HCT116 (cell line): ENCODE measurements at regions not wholly inside any gene's neighbourhood (a gene's known extent, or its start where the extent isn't known, plus 50 kb on each side); places are given as distances from the start of the nearest gene placed in this dataset.

Experiments
- ATAC-seq: fragments of 200-7000 bp; cut with Tn5 transposase; 2 replicates; pipeline ENCODE4 v1.9.1; 2020; ENCODE audit warnings: mild to moderate bottlenecking, moderate library complexity
- BruUV-seq: library from RNA; stranded (reverse); fragments of 400-500 nt; replicated peaks from 2 replicates; lab custom pipeline; 2021; lab: Mats Ljungman, UMichigan
- CTCF ChIA-PET: fragments of 300-600 bp; sonication (Branson Sonifier 250); formaldehyde crosslinking; loops from one replicate; lab custom pipeline; 2021; ENCODE audit warnings: antibody characterized with exemption; lab: Charles Lee
- POLR2A ChIA-PET: fragments of 300-600, 350-600 bp; sonication (Branson Sonifier 250); formaldehyde crosslinking; loops from one replicate; lab custom pipeline; 2021; ENCODE audit warnings: antibody characterized with exemption; lab: Charles Lee
- RAD21 ChIA-PET, 2 experiments: fragments of 300-600 bp; sonication (Branson Sonifier 250); formaldehyde crosslinking; loops; one replicate each; lab custom pipeline; 2023; ENCODE audit warnings: low total read pairs in 2 of 2; ENCODE audit not compliant: uncharacterized antibody in 2 of 2, unreplicated experiment in 2 of 2, low non-redundant PET in 1 of 2; lab: Charles Lee
- DNase-seq: peaks from one replicate; pipeline ENCODE4 v3.0.0-alpha.2; 2010; ENCODE audit warnings: low read depth, low spot score
- H2AFZ ChIP-seq: fragments of 200-600 bp; shearing (Covaris generic), sonication (generic); 2 replicates; pipeline ENCODE4 v1.6.1; 2017; ENCODE audit warnings: low read depth, mixed run types, mixed read lengths, antibody characterized with exemption, low read length; ENCODE audit not compliant: poor library complexity, severe bottlenecking
- H3K27ac ChIP-seq: 2 replicates; pipeline ENCODE4 v1.5.1; 2012; ENCODE audit warnings: low read depth, low read length
- H3K27me3 ChIP-seq: fragments of 200-600 bp; sonication (generic); 2 replicates; pipeline ENCODE4 v1.6.1; 2016; ENCODE audit warnings: mixed run types, low read length, mixed read lengths; ENCODE audit not compliant: insufficient read depth
- H3K36me3 ChIP-seq, 2 experiments: fragments of 200-500 bp in 1 of 2; fragments of 200-600 bp in 1 of 2; sonication (Bioruptor generic) in 1 of 2; sonication (generic) in 1 of 2; 2 replicates each; pipeline versions ENCODE4 v1.5.1 to v1.6.1; 2014 to 2016; ENCODE audit warnings: low read length in 2 of 2, inconsistent platforms in 1 of 2, mixed read lengths in 1 of 2, mixed run types in 1 of 2; ENCODE audit not compliant: insufficient read depth in 2 of 2, control insufficient read depth in 1 of 2
- H3K4me1 ChIP-seq, 2 experiments: fragments of 200-600 bp in 1 of 2; sonication (generic) in 1 of 2; 2 replicates each; pipeline versions ENCODE4 v1.5.1 to v1.6.1; 2012 to 2017; ENCODE audit warnings: low read length in 2 of 2, inconsistent platforms in 1 of 2, mild to moderate bottlenecking in 1 of 2, mixed read lengths in 1 of 2, mixed run types in 1 of 2, moderate library complexity in 1 of 2; ENCODE audit not compliant: insufficient read depth in 2 of 2, control insufficient read depth in 1 of 2
- H3K4me2 ChIP-seq: fragments of 200-600 bp; sonication (generic); 2 replicates; pipeline ENCODE4 v1.6.1; 2017; ENCODE audit warnings: mixed run types, low read length, mixed read lengths
- H3K4me3 ChIP-seq, 2 experiments: fragments of 200-600 bp in 1 of 2; sonication (generic) in 1 of 2; replicated peaks in 1 of 2; 2 replicates each; pipeline ENCODE4 v1.5.1; 2011 to 2016; ENCODE audit warnings: low read length in 2 of 2, control low read depth in 1 of 2, low read depth in 1 of 2, mild to moderate bottlenecking in 1 of 2, mixed read lengths in 1 of 2, mixed run types in 1 of 2
- H3K79me2 ChIP-seq: fragments of 200-600 bp; sonication (generic); 2 replicates; pipeline ENCODE4 v1.6.1; 2017; ENCODE audit warnings: mild to moderate bottlenecking, mixed run types, low read length, moderate library complexity, mixed read lengths; ENCODE audit not compliant: insufficient read depth
- H3K9ac ChIP-seq: fragments of 200-600 bp; sonication (generic); 2 replicates; pipeline ENCODE4 v1.6.1; 2016; ENCODE audit warnings: low read length, mixed read lengths
- H3K9me2 ChIP-seq: fragments of 200-600 bp; sonication (generic), shearing (Covaris generic); 2 replicates; pipeline ENCODE4 v1.6.1; 2017; ENCODE audit warnings: mixed run types, mild to moderate bottlenecking, moderate library complexity; ENCODE audit not compliant: insufficient read depth
- H3K9me3 ChIP-seq, 2 experiments: fragments of 200-500 bp in 1 of 2; fragments of 200-600 bp in 1 of 2; sonication (Bioruptor generic) in 1 of 2; sonication (generic) in 1 of 2; 2 replicates each; pipeline ENCODE4 v1.6.1; 2014 to 2017; ENCODE audit warnings: low read length in 2 of 2, mixed read lengths in 2 of 2, inconsistent platforms in 1 of 2, low read depth in 1 of 2, mild to moderate bottlenecking in 1 of 2, mixed run types in 1 of 2, moderate library complexity in 1 of 2; ENCODE audit not compliant: control insufficient read depth in 1 of 2, insufficient read depth in 1 of 2
- H4K20me1 ChIP-seq: fragments of 200-600 bp; sonication (generic), shearing (Covaris generic); 2 replicates; pipeline ENCODE4 v1.6.1; 2017; ENCODE audit warnings: mixed run types, mild to moderate bottlenecking, moderate library complexity; ENCODE audit not compliant: insufficient read depth
- CBX3 ChIP-seq: IDR thresholded peaks from 2 replicates; pipeline ENCODE4 v1.6.1; 2012; ENCODE audit warnings: low read depth
- CEBPB ChIP-seq: IDR thresholded peaks from 2 replicates; pipeline ENCODE4 v1.6.1; 2012; ENCODE audit warnings: low read depth
- CTCF ChIP-seq, 3 experiments: fragments of 200-600 bp in 1 of 3; sonication (generic) in 1 of 3; IDR thresholded peaks in 2 of 3; conservative IDR thresholded peaks in 1 of 3; 2 replicates each; pipeline ENCODE4 v1.5.1; 2012 to 2017; ENCODE audit warnings: low read depth in 2 of 3, low read length in 2 of 3, antibody characterized with exemption in 1 of 3, borderline replicate concordance in 1 of 3, control low read depth in 1 of 3, mild to moderate bottlenecking in 1 of 3, mixed read lengths in 1 of 3, mixed run types in 1 of 3, moderate library complexity in 1 of 3; ENCODE audit not compliant: insufficient read depth in 1 of 3
- EGR1 ChIP-seq: IDR thresholded peaks from 2 replicates; pipeline ENCODE4 v1.6.1; 2012; ENCODE audit warnings: low read depth
- ELF1 ChIP-seq: IDR thresholded peaks from 2 replicates; pipeline ENCODE4 v1.6.1; 2012; ENCODE audit warnings: low read depth, borderline replicate concordance
- JUND ChIP-seq: IDR thresholded peaks from 2 replicates; pipeline ENCODE4 v1.6.1; 2012
- RAD21 ChIP-seq: IDR thresholded peaks from 2 replicates; pipeline ENCODE4 v1.6.1; 2012; ENCODE audit warnings: low read depth, mild to moderate bottlenecking
- SIN3A ChIP-seq: IDR thresholded peaks from 2 replicates; pipeline ENCODE4 v1.6.1; 2012; ENCODE audit warnings: low read depth
- SP1 ChIP-seq: IDR thresholded peaks from 2 replicates; pipeline ENCODE4 v1.6.1; 2012; ENCODE audit warnings: low read depth
- TCF7L2 ChIP-seq: IDR thresholded peaks from 2 replicates; pipeline ENCODE4 v1.7.0; 2011; ENCODE audit warnings: borderline replicate concordance, inconsistent platforms; ENCODE audit not compliant: insufficient read depth, insufficient read length; ENCODE audit errors: extremely low read depth
- YY1 ChIP-seq: IDR thresholded peaks from 2 replicates; pipeline ENCODE4 v1.6.1; 2011; ENCODE audit warnings: low read length, low read depth, moderate library complexity, mild to moderate bottlenecking; ENCODE audit not compliant: insufficient replicate concordance; ENCODE audit errors: extremely low read depth
- ZBTB33 ChIP-seq: IDR thresholded peaks from 2 replicates; pipeline ENCODE4 v1.6.1; 2011; ENCODE audit warnings: mild to moderate bottlenecking, low read length, moderate library complexity; ENCODE audit not compliant: insufficient replicate concordance; ENCODE audit errors: extremely low read depth
- ZFX ChIP-seq: fragments of 450-650 bp; IDR thresholded peaks from 2 replicates; pipeline ENCODE4 v1.6.1; 2017
- ZNF274 ChIP-seq: fragments of 200-500 bp; sonication (Bioruptor generic); IDR thresholded peaks from 2 replicates; pipeline ENCODE4 v1.6.1; 2014; ENCODE audit warnings: mild to moderate bottlenecking, low read depth, low read length, inconsistent platforms
- intact Hi-C: fragments of 100-400 bp; cut with micrococcal nuclease; formaldehyde crosslinking; loops from 2 replicates; pipeline ENCODE4 v1.10.0; 2022
- TF ChIP-seq, protein P1 (sequence below): IDR thresholded peaks from 2 replicates; pipeline ENCODE4 v1.6.1; 2012

DNA sequence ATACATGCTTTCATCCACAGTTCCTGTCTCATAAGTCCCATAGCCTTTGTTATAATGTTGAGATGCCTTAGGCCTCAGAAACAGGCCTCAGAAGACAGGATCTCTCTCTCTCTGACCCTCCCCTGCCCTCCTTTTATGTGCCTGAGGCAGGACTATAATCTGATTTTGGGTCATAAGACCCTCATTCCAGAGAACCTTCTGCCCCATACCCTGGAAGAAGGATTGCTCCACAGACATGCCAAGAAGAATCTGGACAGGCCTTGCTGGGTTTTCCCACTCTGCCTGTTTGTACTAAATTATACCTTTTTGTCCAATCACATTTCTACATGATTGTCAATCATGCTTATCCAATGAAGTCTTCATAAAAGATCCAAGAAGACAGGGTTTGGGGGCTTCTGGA lies 57.2 kb upstream of the MME start:
- ChIA-PET RAD21 (no interaction called here), POLR2A (no interaction called here), CTCF (no interaction called here)
- Histone ChIP-seq H3K36me3 (no peaks in the 10 kb centered on the region), H3K27ac (no peak overlapping the region), H3K9me3 (no peaks in the 10 kb centered on the region), H4K20me1 (no peaks in the 10 kb centered on the region), H3K9me2 (no peaks in the 10 kb centered on the region), H2AFZ (no peak overlapping the region), H3K27me3 (no peaks in the 10 kb centered on the region), H3K79me2 (no peaks in the 10 kb centered on the region), H3K4me2 (no peak overlapping the region), H3K4me3 (no peak overlapping the region), H3K9ac (no peak overlapping the region)
- intact Hi-C loops: no loop called here
- no peak for DNase-seq
- BruUV-seq: no TSS peak
- no peak for ATAC-seq
- TF ChIP-seq ZFX (no peak), ZNF274 (no peak), ELF1 (no peak), RAD21 (no peak), CTCF (IDR thresholded peaks at IDR 0.05 in 2 of 3, conservative IDR thresholded peaks at IDR 0.05 in 1 of 3; ENCODE audit: borderline replicate concordance in 1 of 3, insufficient read depth in 1 of 3, low read depth in 2 of 3, low read length in 2 of 3) (no peak), TCF7L2 (no peak), SIN3A (no peak), EGR1 (no peak), CEBPB (no peak), SP1 (no peak), YY1 (no peak), ZBTB33 (no peak), JUND (no peak), CBX3 (no peak)
- TF ChIP-seq, protein P1, sequence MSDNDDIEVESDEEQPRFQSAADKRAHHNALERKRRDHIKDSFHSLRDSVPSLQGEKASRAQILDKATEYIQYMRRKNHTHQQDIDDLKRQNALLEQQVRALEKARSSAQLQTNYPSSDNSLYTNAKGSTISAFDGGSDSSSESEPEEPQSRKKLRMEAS: no peak
- TF ChIP-seq, all 23 proteins: peak for 0
- no peaks in the 10 kb centered on the region for H3K4me1 ChIP-seq
